ENCODE measurements at regions not wholly inside any gene's neighbourhood (a gene's known extent, or its start where the extent isn't known, plus 50 kb on each side); places are given as distances from the start of the nearest gene placed in this dataset.

DNA sequence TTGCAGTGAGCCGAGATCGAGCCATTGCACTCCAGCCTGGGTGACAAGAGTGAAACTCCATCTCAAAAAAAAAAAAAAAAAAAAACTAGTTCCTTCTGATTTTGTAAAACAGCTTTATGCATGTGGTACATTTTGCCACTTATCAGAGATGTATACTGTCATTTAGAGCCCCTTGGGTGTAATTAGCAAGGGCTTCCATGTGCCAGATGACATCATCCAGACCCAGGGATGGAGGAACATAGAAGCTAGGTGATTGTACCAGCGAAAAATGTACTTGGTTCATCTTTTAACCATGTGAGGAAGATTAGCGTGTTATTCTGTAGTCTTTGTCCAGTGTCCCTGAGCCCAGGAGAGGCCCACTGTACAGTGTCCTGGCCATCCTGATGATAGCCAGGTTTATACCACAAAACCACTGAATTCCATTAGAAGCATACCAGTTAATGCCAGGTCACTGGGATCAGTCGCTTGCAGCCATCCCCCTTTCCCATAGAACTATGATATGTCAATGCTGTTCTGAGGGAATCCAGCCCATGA is 239.3 kb upstream of the SGCD start:
- Histone ChIP-seq H4K91ac (ENCODE audit: insufficient read depth, low read depth, low read length) (no peak overlapping the region), H4K20me1 (ENCODE audit: insufficient read depth, low read length) (no peaks in the 10 kb centered on the region), H2BK20ac (ENCODE audit: low read depth, low read length) (no peak overlapping the region), H3K4ac (ENCODE audit: low read depth, low read length) (no peak overlapping the region), H3K23ac (ENCODE audit: low read depth, low read length) (no peak overlapping the region), H2BK5ac (ENCODE audit: low read depth, low read length, poor library complexity, severe bottlenecking) (no peak overlapping the region), H3K14ac (replicated peaks; ENCODE audit: low read depth, low read length) (no peak overlapping the region), H3K9ac (ENCODE audit: low read depth, low read length) (no peak overlapping the region), H3K4me3 (ENCODE audit: insufficient read depth, low read depth, low read length) (no peak overlapping the region), H2AFZ (replicated peaks; ENCODE audit: low read length, poor library complexity) (no peak overlapping the region), H3K56ac (ENCODE audit: extremely low read depth, insufficient read depth, low read length) (no peak overlapping the region), H3K27ac (ENCODE audit: insufficient read depth, low read length) (no peak overlapping the region), H3K18ac (ENCODE audit: low read depth, low read length) (no peak overlapping the region), H3K36me3 (ENCODE audit: control insufficient read depth, insufficient read depth, low read length) (no peaks in the 10 kb centered on the region), H3K9me1 (ENCODE audit: insufficient read depth, low read length) (no peaks in the 10 kb centered on the region), H3K4me1 (ENCODE audit: control insufficient read depth, insufficient read depth, low read length) (no peaks in the 10 kb centered on the region), H2AK5ac (ENCODE audit: low read depth, low read length) (no peak overlapping the region), H3K79me1 (ENCODE audit: low read depth in 1 of 2, low read length in 2 of 2) (no peaks in the 10 kb centered on the region), H2BK120ac (ENCODE audit: low read depth, low read length) (no peak overlapping the region), H3K9me3 (ENCODE audit: control insufficient read depth, insufficient read depth, low read length) (peaks cover 7% of the 10 kb centered on the region), H3K27me3 (ENCODE audit: control insufficient read depth, insufficient read depth, low read length) (no peaks in the 10 kb centered on the region), H4K5ac (ENCODE audit: low read depth, low read length) (no peak overlapping the region), H2BK15ac (ENCODE audit: low read depth, low read length) (no peak overlapping the region), H3K4me2 (ENCODE audit: low read depth, low read length) (no peak overlapping the region), H4K8ac (ENCODE audit: low read depth in 2 of 2, low read length in 2 of 2) (no peak overlapping the region), H2AK9ac (replicated peaks; ENCODE audit: low read depth, low read length, poor library complexity) (no peak overlapping the region)
- BruUV-seq (replicated peaks) = no TSS peak
- in situ Hi-C loops (cut with MboI; ENCODE audit: low sequenced_read_pairs) (no loop called here), intact Hi-C loops (cut with micrococcal nuclease) (no loop called here), dilution Hi-C loops (cut with HindIII; ENCODE audit: low sequenced_read_pairs, unreplicated experiment) (no loop called here)
- no CpG with 5 or more reads among the region's 5 CpGs for WGBS, 2 experiments (ENCODE audit: extremely low coverage in 2 of 2, insufficient read length in 1 of 2)
- ChIA-PET POLR2A (ENCODE audit: unreplicated experiment) (interaction anchor here (0.6 kb wide), 1 partner anchor 719 kb away, joined by 4 read pairs; no protein-coding TSS in a partner anchor), CTCF (no interaction called here)
- TF ChIP-seq MXI1 (IDR thresholded peaks at IDR 0.05; ENCODE audit: borderline replicate concordance, low read depth, low read length) (no peak), BHLHE40 (IDR thresholded peaks at IDR 0.05; ENCODE audit: low read depth, low read length) (no peak), MAFK (IDR thresholded peaks at IDR 0.05; ENCODE audit: low read depth, low read length) (no peak), CEBPB (IDR thresholded peaks at IDR 0.05; ENCODE audit: low read depth, low read length) (no peak), RAD21 (IDR thresholded peaks at IDR 0.05; ENCODE audit: low read length) (no peak), FOS (IDR thresholded peaks at IDR 0.05; ENCODE audit: low read depth, low read length) (no peak), POLR2A (IDR thresholded peaks at IDR 0.05; ENCODE audit: low read depth, low read length) (no peak), MAZ (IDR thresholded peaks at IDR 0.05; ENCODE audit: borderline replicate concordance, low read depth, low read length) (no peak), RFX5 (IDR thresholded peaks at IDR 0.05; ENCODE audit: low read depth, low read length) (no peak)
- TF ChIP-seq, protein P1, sequence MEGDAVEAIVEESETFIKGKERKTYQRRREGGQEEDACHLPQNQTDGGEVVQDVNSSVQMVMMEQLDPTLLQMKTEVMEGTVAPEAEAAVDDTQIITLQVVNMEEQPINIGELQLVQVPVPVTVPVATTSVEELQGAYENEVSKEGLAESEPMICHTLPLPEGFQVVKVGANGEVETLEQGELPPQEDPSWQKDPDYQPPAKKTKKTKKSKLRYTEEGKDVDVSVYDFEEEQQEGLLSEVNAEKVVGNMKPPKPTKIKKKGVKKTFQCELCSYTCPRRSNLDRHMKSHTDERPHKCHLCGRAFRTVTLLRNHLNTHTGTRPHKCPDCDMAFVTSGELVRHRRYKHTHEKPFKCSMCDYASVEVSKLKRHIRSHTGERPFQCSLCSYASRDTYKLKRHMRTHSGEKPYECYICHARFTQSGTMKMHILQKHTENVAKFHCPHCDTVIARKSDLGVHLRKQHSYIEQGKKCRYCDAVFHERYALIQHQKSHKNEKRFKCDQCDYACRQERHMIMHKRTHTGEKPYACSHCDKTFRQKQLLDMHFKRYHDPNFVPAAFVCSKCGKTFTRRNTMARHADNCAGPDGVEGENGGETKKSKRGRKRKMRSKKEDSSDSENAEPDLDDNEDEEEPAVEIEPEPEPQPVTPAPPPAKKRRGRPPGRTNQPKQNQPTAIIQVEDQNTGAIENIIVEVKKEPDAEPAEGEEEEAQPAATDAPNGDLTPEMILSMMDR (conservative IDR thresholded peaks at IDR 0.05; ENCODE audit: low read depth, low read length) = no peak
- ATAC-seq (ENCODE audit: low read depth) = no peak
- DNase-seq = no peak
